ENCODE measurements at regions not wholly inside any gene's neighbourhood (a gene's known extent, or its start where the extent isn't known, plus 50 kb on each side); places are given as distances from the start of the nearest gene placed in this dataset.

- no peak for TF ChIP-seq OSR1 (CRISPR knock-in tag; IDR thresholded peaks at IDR 0.05)
- TF ChIP-seq PATZ1 (CRISPR knock-in tag; IDR thresholded peaks at IDR 0.05; ENCODE audit: borderline replicate concordance), result no peak
- TF ChIP-seq POU6F1 (CRISPR knock-in tag; IDR thresholded peaks at IDR 0.05; ENCODE audit: borderline replicate concordance, low read depth), result no peak
- no peak for TF ChIP-seq CSDC2 (CRISPR knock-in tag; IDR thresholded peaks at IDR 0.05)
- TF ChIP-seq ESRRG (CRISPR knock-in tag; IDR thresholded peaks at IDR 0.05), result no peak
- TF ChIP-seq ARNTL (CRISPR knock-in tag; IDR thresholded peaks at IDR 0.05; ENCODE audit: borderline replicate concordance, low read depth), result no peak
- no peak for TF ChIP-seq PPARA (CRISPR knock-in tag; IDR thresholded peaks at IDR 0.05; ENCODE audit: borderline replicate concordance)
- TF ChIP-seq RARB (CRISPR knock-in tag; IDR thresholded peaks at IDR 0.05), result no peak
- TF ChIP-seq ZNF8 (CRISPR knock-in tag; IDR thresholded peaks at IDR 0.05), result no peak
Measured at GRCh38 chr13:50213526-50213925, 198.3 kb downstream of the KCNRG start.

Measured in SK-N-SH treated with all-trans-retinoic acid at 6 μM for 48 hours (cell line).